Neuron (in vitro differentiated cells): ENCODE measurements at regions not wholly inside any gene's neighbourhood (a gene's known extent, or its start where the extent isn't known, plus 50 kb on each side); places are given as distances from the start of the nearest gene placed in this dataset.
"Not testable (repeated sequence)": the region's sequence is repeated elsewhere in the genome, so short reads cannot be mapped to it uniquely, and the experiment has no call there.

Experiments used
- H2AFZ ChIP-seq: one replicate; pipeline ENCODE4 v1.6.1; 2013; ENCODE audit warnings: low read depth, mild to moderate bottlenecking, inconsistent platforms, low read length, moderate library complexity
- H3K27me3 ChIP-seq: one replicate; pipeline ENCODE4 v1.6.1; 2013; ENCODE audit warnings: low read length; ENCODE audit not compliant: insufficient read depth
- H3K36me3 ChIP-seq: one replicate; pipeline ENCODE4 v1.6.1; 2013; ENCODE audit warnings: low read length; ENCODE audit not compliant: insufficient read depth
- H3K4me1 ChIP-seq: one replicate; pipeline ENCODE4 v1.6.1; 2013; ENCODE audit warnings: low read length; ENCODE audit not compliant: insufficient read depth
- H3K4me3 ChIP-seq: 2 replicates; pipeline ENCODE4 v1.5.1; 2013; ENCODE audit warnings: mild to moderate bottlenecking, low read length, moderate library complexity
- H3K9me3 ChIP-seq: one replicate; pipeline ENCODE4 v1.6.1; 2013; ENCODE audit warnings: low read length

DNA sequence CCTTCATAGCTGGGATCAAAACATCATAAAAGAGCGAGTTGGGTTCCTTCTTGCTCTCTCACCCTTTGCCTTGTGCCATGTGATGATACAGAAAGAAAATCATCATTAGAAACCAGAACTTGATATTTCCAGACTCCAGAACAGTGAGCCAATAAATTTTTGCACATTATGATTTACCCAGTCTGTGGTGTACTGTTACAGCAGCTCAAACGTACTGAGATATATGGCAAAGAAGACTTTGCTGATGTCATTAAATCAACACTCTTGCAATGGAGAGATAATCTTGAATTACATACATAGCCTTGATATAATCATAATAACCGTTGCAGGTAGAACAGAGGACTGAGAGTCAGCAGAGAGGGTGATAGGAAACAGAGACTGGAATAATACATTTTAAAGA, 1271.6 kb downstream of the CDH12 start:
- no peaks in the 10 kb centered on the region for H3K27me3 ChIP-seq

DNA sequence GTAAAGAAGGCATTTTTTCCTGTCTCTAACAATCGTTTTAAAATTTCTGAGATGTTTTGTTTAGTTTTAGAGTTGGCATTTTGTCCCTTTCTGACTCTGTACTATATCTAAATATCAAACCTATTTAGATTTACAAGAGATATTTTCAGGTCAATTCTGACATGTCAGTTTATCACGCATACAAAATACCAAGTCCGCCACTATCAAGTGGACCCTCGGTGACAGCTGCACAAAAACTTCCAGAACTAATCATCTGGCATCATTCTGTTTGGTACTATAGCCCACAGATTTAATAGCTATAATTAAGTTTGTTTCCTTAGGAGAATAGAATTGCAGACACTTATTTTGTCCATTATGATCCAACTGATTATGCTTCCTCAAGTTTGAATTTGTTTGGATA, 1278.2 kb downstream of the CDH12 start:
- peaks cover 14% of the 10 kb centered on the region for H3K4me1 ChIP-seq
- no peak overlapping the region for H3K4me3 ChIP-seq
- H3K36me3 ChIP-seq: no peaks in the 10 kb centered on the region
- H3K9me3 ChIP-seq: no peaks in the 10 kb centered on the region
- H3K27me3 ChIP-seq: no peaks in the 10 kb centered on the region
- H2AFZ ChIP-seq: no peak overlapping the region

More for the DNA sequence above, 1271.6 kb downstream of the CDH12 start:
- Histone ChIP-seq H3K4me1 (no peaks in the 10 kb centered on the region), H2AFZ (no peak overlapping the region), H3K36me3 (no peaks in the 10 kb centered on the region), H3K4me3 (no peak overlapping the region), H3K9me3 (no peaks in the 10 kb centered on the region)

DNA sequence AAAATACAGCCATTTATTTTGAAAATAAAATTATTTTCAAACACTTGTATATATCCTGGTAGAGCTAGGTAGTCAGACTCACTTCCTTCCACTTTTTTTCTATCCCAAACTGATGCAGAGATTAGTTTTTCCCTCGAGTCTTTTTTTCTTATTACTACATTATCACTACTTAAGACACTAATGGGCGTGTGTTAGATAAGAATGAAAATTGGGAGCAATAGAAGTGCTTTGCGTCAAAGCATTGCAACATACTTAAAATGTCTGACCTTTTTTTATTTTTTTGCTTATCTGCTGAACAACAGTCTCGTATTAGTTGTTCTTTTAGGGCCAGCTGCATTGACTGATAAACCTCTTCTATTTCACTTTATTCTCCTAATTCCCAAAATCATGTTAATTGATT, 1278.7 kb downstream of the CDH12 start:
- Histone ChIP-seq H2AFZ (no peak overlapping the region), H3K27me3 (no peaks in the 10 kb centered on the region), H3K4me3 (no peak overlapping the region), H3K36me3 (no peaks in the 10 kb centered on the region), H3K4me1 (peaks cover 14% of the 10 kb centered on the region), H3K9me3 (no peaks in the 10 kb centered on the region)

DNA sequence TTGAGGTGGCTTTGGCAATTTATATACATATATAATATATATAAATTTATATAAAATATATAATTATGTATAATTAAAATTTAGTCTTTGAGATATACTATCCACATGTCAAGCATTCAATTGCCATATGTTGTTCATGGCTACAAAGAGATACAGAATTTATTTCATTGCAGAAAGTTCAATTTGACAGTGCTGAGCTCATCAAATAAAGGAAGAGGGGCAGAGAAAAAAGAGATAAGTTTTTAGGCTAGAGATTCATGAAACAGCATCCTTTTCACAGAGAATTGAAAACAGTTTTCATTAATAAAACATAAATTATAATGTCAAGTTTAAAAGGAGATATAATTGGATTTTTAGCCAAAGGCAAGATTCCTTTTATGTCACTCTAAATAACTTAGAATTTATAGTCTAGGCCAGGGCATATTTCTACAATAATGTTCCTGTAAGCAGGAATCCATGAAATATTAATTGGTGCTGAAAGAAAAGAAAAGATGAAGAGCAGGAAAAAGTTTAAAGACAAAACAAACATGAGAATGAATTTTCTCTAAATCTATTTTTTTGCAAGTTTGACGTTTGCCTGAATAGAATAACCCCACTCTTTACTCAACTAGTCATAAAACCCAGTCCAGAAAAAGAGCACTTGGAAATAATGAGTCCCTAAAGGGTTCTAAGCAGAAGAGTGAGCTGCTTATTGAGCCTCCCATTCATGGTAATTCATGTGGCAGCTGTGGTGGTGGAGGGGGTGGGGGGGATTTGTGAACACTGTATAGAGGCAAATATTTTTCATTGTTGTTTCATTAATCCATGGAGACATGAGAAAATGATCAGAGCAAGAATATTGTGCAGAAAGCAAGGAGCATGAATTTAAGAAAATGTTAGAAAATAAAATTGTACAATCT, 1279.5 kb downstream of the CDH12 start:
- no peaks in the 10 kb centered on the region for H3K9me3 ChIP-seq
- no peaks in the 10 kb centered on the region for H3K27me3 ChIP-seq
- H2AFZ ChIP-seq: no peak overlapping the region
- H3K4me1 ChIP-seq: peaks cover 14% of the 10 kb centered on the region
- no peak overlapping the region for H3K4me3 ChIP-seq
- no peaks in the 10 kb centered on the region for H3K36me3 ChIP-seq

DNA sequence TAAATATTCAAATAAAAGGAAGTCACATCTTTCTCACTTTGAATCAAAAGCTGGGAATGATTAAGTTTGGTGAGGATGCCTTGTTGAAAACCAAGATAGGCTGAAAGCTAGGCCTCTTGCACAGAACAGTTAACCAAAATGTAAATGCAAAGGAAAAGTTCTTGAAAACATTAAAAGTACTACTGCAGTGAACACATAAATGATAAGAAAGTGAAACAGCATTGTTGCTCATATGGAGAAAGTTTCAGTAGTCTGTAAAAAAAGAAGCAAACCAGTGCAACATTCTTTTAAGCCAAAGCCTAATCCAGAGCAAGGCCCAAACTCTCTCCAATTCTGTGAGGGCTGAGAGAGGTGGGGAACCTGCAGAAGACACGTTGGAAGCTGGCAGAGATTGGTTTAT, 1281.9 kb downstream of the CDH12 start:
- peaks cover 14% of the 10 kb centered on the region for H3K4me1 ChIP-seq
- H2AFZ ChIP-seq, H3K9me3 ChIP-seq, H3K4me3 ChIP-seq, H3K36me3 ChIP-seq, H3K27me3 ChIP-seq: not testable (repeated sequence)

DNA sequence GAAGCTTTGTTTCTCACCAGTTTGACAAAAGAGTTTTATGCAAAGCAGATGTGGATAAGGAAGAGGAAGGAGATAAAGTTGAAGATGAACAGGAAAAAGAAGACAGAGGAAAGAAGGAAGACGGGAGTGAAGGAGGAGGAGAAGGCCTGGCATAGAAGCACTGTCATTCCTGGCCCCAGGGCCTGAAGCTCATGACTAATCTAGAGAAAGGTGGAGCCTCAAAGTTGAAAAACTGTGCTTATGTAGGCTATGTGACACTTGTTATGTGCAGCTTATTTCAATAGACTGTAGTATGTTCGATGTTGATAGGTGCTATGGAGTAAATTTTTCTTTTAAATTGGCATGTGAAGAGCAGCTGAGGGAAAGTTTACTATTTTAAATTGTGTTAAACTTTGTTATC, 1294.0 kb downstream of the CDH12 start:
- H3K36me3 ChIP-seq, H2AFZ ChIP-seq, H3K4me1 ChIP-seq, H3K9me3 ChIP-seq, H3K4me3 ChIP-seq, H3K27me3 ChIP-seq: not testable (repeated sequence)

DNA sequence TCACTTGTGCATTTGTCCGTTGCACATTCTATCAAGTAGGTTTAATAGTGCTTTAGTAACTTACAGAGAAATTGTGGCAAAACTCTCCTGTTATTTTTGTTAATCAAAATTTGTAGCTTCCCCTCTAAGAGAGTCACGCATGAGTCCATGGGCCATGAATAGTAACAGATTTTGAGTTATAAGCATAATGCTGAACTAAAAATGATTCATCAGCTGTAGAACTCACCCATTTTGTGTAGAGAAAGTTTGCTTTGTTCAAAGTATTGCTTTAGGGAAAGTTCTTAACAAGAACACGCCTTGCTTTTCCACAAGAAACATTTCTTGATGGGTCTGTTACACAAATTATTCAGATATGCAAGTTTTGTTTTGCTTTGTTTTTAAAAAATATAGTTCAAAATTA, 1300.9 kb downstream of the CDH12 start:
- not testable (repeated sequence) for H3K36me3 ChIP-seq, H3K9me3 ChIP-seq, H3K4me3 ChIP-seq, H2AFZ ChIP-seq, H3K27me3 ChIP-seq, H3K4me1 ChIP-seq

DNA sequence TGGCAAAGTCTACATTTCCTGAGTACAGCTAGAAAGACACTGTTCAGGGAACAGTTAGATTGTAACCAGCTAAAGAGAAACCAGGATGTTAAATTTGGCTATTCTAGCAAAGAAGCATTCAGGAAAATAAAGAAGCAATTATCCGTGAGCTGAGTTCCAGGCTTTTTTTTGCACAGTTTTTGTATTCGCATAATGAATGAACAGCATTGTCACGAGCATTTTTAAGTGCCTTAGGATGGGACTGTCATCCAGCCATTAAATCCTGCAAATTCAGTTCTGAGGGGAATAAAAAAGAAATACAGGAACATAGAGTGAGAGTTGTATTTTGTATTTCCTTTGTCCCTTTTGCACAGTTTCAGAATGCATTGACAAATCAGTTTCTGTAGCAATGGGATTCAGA, 1302.2 kb downstream of the CDH12 start:
- H2AFZ ChIP-seq, H3K9me3 ChIP-seq, H3K4me3 ChIP-seq, H3K27me3 ChIP-seq, H3K36me3 ChIP-seq, H3K4me1 ChIP-seq: not testable (repeated sequence)

DNA sequence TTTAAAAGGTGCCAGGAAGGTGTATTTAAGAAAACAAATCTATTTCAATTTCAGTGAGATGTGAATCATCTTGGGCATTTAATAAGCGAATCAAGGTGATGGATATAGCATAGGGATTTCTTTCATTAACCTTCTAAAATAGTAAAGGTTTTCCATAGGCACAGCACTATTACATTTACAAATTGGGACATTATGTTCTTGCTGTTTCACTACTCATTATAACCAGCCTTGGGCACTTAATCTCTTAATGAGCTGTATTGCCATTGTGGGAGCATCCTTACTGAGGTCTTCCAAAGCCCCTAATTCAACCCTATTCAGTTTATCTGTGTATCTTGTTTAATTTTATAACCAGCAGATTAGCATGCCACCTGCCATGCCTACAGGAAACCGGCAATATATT, 1305.5 kb downstream of the CDH12 start:
- H2AFZ ChIP-seq, H3K27me3 ChIP-seq, H3K4me3 ChIP-seq: not testable (repeated sequence)

DNA sequence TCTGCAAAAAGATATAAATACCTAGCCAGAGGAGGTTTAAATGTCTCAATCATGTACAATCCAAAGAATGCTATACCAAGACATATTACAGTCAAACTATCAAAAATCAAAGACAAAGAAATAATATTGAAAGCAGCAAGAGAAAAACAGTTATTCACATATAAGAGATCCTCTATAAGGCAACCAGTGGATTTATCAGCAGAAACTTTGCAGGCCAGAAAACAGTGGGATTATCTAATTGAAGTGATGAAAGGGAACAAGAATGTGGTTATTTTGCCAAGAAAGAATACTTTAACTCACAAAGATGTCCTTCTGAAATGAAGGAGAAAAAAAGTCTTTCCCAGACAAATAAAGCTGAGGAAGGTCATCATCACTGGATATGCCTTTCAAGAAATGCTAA, 1318.0 kb downstream of the CDH12 start:
- H2AFZ ChIP-seq, H3K4me3 ChIP-seq, H3K4me1 ChIP-seq, H3K9me3 ChIP-seq, H3K27me3 ChIP-seq, H3K36me3 ChIP-seq: not testable (repeated sequence)

More for the DNA sequence above, 1305.5 kb downstream of the CDH12 start:
- H3K36me3 ChIP-seq, H3K9me3 ChIP-seq, H3K4me1 ChIP-seq: not testable (repeated sequence)

DNA sequence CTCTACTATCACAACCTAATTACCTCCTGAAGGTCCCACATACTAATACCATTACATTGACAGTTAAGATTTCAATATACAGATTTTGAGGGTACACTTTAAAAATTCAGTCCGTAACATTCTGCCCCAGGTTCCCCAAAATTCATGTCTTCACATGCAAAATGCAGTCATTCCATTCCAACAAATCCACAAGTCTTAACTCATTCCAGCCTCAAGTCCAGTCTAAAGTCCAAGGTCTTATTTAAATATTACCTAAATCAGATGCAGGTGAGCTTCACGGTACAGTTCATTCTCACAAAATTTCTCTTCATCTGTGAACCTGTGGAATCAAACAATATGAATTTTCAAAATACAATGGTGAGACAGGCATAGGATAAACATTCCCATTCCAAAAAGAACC, 1332.0 kb downstream of the CDH12 start:
- not testable (repeated sequence) for H3K4me3 ChIP-seq, H3K36me3 ChIP-seq, H2AFZ ChIP-seq, H3K9me3 ChIP-seq, H3K4me1 ChIP-seq, H3K27me3 ChIP-seq

DNA sequence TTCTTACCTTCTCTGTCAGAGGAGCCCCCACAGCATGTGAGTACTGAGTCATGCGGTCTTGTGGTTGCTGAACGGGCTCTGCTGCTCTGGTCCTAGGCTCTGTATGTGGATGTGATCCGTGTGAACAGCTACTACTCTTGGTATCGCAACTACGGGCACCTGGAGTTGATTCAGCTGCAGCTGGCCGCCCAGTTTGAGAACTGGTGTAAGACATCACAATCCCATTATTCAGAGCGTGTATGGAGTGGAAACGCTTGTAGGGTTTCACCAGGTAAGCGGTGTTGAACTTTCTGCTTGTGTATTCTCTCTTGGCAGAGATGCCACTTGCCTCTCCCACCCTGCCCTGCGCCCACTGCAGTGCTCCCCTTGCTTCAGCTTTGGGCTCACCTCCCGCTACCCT, 1356.2 kb downstream of the CDH12 start:
- H2AFZ ChIP-seq, H3K4me1 ChIP-seq, H3K36me3 ChIP-seq, H3K4me3 ChIP-seq, H3K9me3 ChIP-seq, H3K27me3 ChIP-seq: not testable (repeated sequence)

DNA sequence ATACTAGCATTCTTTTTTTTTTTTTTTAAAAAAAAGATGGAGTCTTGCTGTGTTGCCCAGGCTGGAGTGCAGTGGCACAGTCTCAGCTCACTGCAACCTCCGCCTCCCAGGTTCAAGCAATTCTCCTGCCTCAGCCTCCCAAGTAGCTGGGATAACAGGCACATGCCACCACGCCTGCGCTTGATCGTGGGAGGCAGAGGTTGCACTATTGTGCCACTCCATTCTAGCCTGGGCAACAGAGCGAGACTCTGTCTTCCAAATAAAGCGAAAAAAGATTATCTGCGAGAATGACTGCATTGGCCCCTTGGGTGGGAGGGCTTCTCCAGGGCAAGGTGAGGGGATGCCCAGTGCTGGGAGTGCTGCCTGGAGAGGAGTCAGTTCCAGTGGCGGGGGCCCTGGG, 1357.1 kb downstream of the CDH12 start:
- H3K4me3 ChIP-seq, H2AFZ ChIP-seq, H3K9me3 ChIP-seq, H3K27me3 ChIP-seq, H3K4me1 ChIP-seq, H3K36me3 ChIP-seq: not testable (repeated sequence)

DNA sequence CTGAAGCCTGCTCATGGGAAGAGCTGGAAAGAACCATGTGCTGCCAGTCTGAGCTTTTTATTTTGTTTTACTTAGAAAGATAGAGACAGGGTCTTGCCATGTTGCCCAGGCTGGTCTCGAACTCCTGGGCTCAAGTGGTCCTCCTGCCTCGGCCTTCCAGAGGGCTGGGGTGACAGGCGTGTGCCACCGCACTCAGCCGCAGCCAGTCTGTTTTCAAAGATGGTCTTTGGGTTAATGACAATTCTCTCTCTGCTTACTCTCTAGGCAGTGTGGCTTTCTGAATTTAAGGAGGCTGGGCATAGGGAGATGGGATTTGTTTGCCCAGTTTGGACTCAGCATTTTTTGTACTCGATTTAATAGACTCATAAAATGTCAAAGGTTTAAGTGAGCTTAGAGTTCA, 1357.9 kb downstream of the CDH12 start:
- H3K36me3 ChIP-seq, H3K27me3 ChIP-seq, H2AFZ ChIP-seq, H3K4me3 ChIP-seq, H3K4me1 ChIP-seq, H3K9me3 ChIP-seq: not testable (repeated sequence)
